ENCODE measurements at regions not wholly inside any gene's neighbourhood (a gene's known extent, or its start where the extent isn't known, plus 50 kb on each side); places are given as distances from the start of the nearest gene placed in this dataset.

- TF ChIP-seq POLR2A (IDR thresholded peaks at IDR 0.05; ENCODE audit: low read depth) (no peak), POLR2AphosphoS5 (IDR thresholded peaks at IDR 0.05) (no peak), CTCF (IDR thresholded peaks at IDR 0.05) (no peak), EP300 (IDR thresholded peaks at IDR 0.05) (no peak)
- no peak overlapping the region for H3K4me3 ChIP-seq
- H3K27me3 ChIP-seq = no peaks in the 10 kb centered on the region
- no peak for DNase-seq (ENCODE audit: extremely low spot score)
- H3K4me1 ChIP-seq = peaks cover 23 to 32% (median 26%) of the 10 kb centered on the region in 4 donors
- no peaks in the 10 kb centered on the region for H3K36me3 ChIP-seq
- no peaks in the 10 kb centered on the region for H3K9me3 ChIP-seq
- H3K27ac ChIP-seq (replicated peaks in 1 of 4) = no peak overlapping the region
- WGBS = 96% methylated on average over 12 of the region's 12 CpGs
- intact Hi-C loops (cut with DNase I) = no loop called here
Measured at GRCh38 chr20:50341880-50342637, 151.4 kb downstream of the CEBPB start.

GRCh38 chr20:50342638-50343102 lies 152.0 kb downstream of the CEBPB start:
- H3K9me3 ChIP-seq = no peaks in the 10 kb centered on the region
- H3K27ac ChIP-seq (replicated peaks in 1 of 4) = no peak overlapping the region
- H3K4me1 ChIP-seq = peaks cover 23 to 38% (median 33%) of the 10 kb centered on the region in 4 donors
- intact Hi-C loops (cut with DNase I) = no loop called here
- 92% methylated on average over 5 of the region's 5 CpGs for WGBS
- DNase-seq (ENCODE audit: extremely low spot score) = no peak
- no peak for TF ChIP-seq POLR2AphosphoS5 (IDR thresholded peaks at IDR 0.05)
- TF ChIP-seq EP300 (IDR thresholded peaks at IDR 0.05) = no peak
- no peak for TF ChIP-seq CTCF (IDR thresholded peaks at IDR 0.05)
- no peak for TF ChIP-seq POLR2A (IDR thresholded peaks at IDR 0.05; ENCODE audit: low read depth)
- no peak overlapping the region for H3K4me3 ChIP-seq
- no peaks in the 10 kb centered on the region for H3K36me3 ChIP-seq
- no peaks in the 10 kb centered on the region for H3K27me3 ChIP-seq

- Histone ChIP-seq H3K4me3 (no peak overlapping the region), H3K36me3 (no peaks in the 10 kb centered on the region), H3K4me1 (peaks cover 23 to 39% (median 33%) of the 10 kb centered on the region in 4 donors), H3K27me3 (no peaks in the 10 kb centered on the region), H3K27ac (replicated peaks in 1 of 4) (no peak overlapping the region), H3K9me3 (no peaks in the 10 kb centered on the region)
- intact Hi-C loops (cut with DNase I) = no loop called here
- 91% methylated on average over 10 of the region's 10 CpGs for WGBS
- TF ChIP-seq POLR2A (IDR thresholded peaks at IDR 0.05; ENCODE audit: low read depth) (no peak), POLR2AphosphoS5 (IDR thresholded peaks at IDR 0.05) (no peak), CTCF (IDR thresholded peaks at IDR 0.05) (no peak), EP300 (IDR thresholded peaks at IDR 0.05) (no peak)
- no peak for DNase-seq (ENCODE audit: extremely low spot score)
Measured at GRCh38 chr20:50343125-50343489, 152.5 kb downstream of the CEBPB start.

GRCh38 chr20:50343490-50344179 lies 153.0 kb downstream of the CEBPB start:
- 85% methylated on average over 17 of the region's 25 CpGs for WGBS
- no peak overlapping the region for H3K4me3 ChIP-seq
- no peak for DNase-seq (ENCODE audit: extremely low spot score)
- no peaks in the 10 kb centered on the region for H3K9me3 ChIP-seq
- intact Hi-C loops (cut with DNase I) = no loop called here
- TF ChIP-seq POLR2A (IDR thresholded peaks at IDR 0.05; ENCODE audit: low read depth) (no peak), EP300 (IDR thresholded peaks at IDR 0.05) (no peak), POLR2AphosphoS5 (IDR thresholded peaks at IDR 0.05) (no peak), CTCF (IDR thresholded peaks at IDR 0.05) (no peak)
- peaks cover 23 to 39% (median 33%) of the 10 kb centered on the region in 4 donors for H3K4me1 ChIP-seq
- H3K36me3 ChIP-seq = no peaks in the 10 kb centered on the region
- no peak overlapping the region for H3K27ac ChIP-seq (replicated peaks in 1 of 4)
- H3K27me3 ChIP-seq = no peaks in the 10 kb centered on the region

All from esophagus muscularis mucosa (tissue), 4 donors.